Heart right ventricle (tissue), 16 donors: ENCODE measurements at regions not wholly inside any gene's neighbourhood (a gene's known extent, or its start where the extent isn't known, plus 50 kb on each side); places are given as distances from the start of the nearest gene placed in this dataset.

Source experiments
- ATAC-seq, 8 donors: fragments of 200-7000 bp; cut with Tn5 transposase; one replicate each; pipeline ENCODE4 v1.9.1; 2020; ENCODE audit warnings: mild to moderate bottlenecking in 8 of 8, moderate library complexity in 8 of 8, moderate number of reproducible peaks in 1 of 8
- DNase-seq, 2 donors: peaks; one replicate each; pipeline ENCODE4 v3.0.0-alpha.2; 2020
- H3K27ac ChIP-seq, 10 donors: fragments of 200-600 bp; sonication (generic) in 2 of 10; one replicate each; pipeline versions ENCODE4 v1.5.0 to v1.8.0; 2020 to 2022; ENCODE audit warnings: mild to moderate bottlenecking in 3 of 10
- H3K27me3 ChIP-seq, 7 donors: fragments of 200-600 bp; one replicate each; pipeline ENCODE4 v1.8.0; 2021 to 2022; ENCODE audit warnings: mild to moderate bottlenecking in 2 of 7
- H3K36me3 ChIP-seq, 9 donors: fragments of 200-600 bp; sonication (generic) in 1 of 9; one replicate each; pipeline versions ENCODE4 v1.5.0 to v1.8.0; 2020 to 2022; ENCODE audit warnings: mild to moderate bottlenecking in 2 of 9
- H3K4me1 ChIP-seq, 9 donors: fragments of 200-600 bp; sonication (generic) in 1 of 9; one replicate each; pipeline versions ENCODE4 v1.5.0 to v1.8.0; 2020 to 2022; ENCODE audit warnings: mild to moderate bottlenecking in 4 of 9
- H3K4me3 ChIP-seq, 10 donors: fragments of 200-600 bp; sonication (generic) in 2 of 10; one replicate each; pipeline versions ENCODE4 v1.5.0 to v1.8.0; 2020 to 2022; ENCODE audit warnings: mild to moderate bottlenecking in 7 of 10, moderate library complexity in 2 of 10
- H3K9me3 ChIP-seq, 11 donors: fragments of 200-600 bp in 10 of 11; sonication (generic) in 2 of 11; one replicate each; pipeline versions ENCODE4 v1.5.0 to v1.8.0; 2013 to 2022; ENCODE audit warnings: mild to moderate bottlenecking in 2 of 11, control low read depth in 1 of 11, moderate library complexity in 1 of 11
- CTCF ChIP-seq, 9 donors: fragments of 200-600 bp; sonication (generic) in 2 of 9; IDR thresholded peaks; one replicate each; pipeline versions ENCODE4 v1.5.0 to v1.8.0; 2021 to 2022; ENCODE audit warnings: antibody characterized with exemption in 9 of 9, mild to moderate bottlenecking in 5 of 9, moderate library complexity in 1 of 9
- WGBS, 2 donors: extraction: QIAGEN DNeasy Blood & Tissue Kit; methylation state at CpG; one replicate each; pipeline ENCODE4 v1.1.7; 2013; ENCODE audit warnings: inconsistent platforms in 1 of 2; 5-methylcytosine and 5-hydroxymethylcytosine counted together
- intact Hi-C, 10 donors: fragments of 100-400 bp; cut with DNase I; formaldehyde crosslinking; loops; one replicate each; pipeline versions ENCODE4 v1.11.1 to v1.14.2; 2022
- donor health status: Arrhythmogenic right ventricular cardiomyopathy.
- donor health status: ischemic (EF 13 %, LVEDD 7.1; RV severe dilation, severe dysfunction).
- donor health status: healthy with polysubstance abuse.
- donor health status: DM: no; HTN: yes; CAD: no.
- donor health status: DM: no; HTN: no; CAD: no.
- donor health status: ischemic (EF 25% LVEDD 6.9; RV normal size, moderate dysfunction).
- donor health status: ischemic (EF 25% LVEDD 5.7; RV mildly dilated, moderate dysfunction).
- donor health status: healthy.
- donor health status: DM: yes; HTN: yes; CAD: no.
- donor health status: Ischemic cardiomyopathy.
- donor health status: ischemic (EF 35%, LVEDD 5.7; RV mildly dilated, moderate dysfunction).
- donor health status: nonischemic (EF 11% LVEDD 7.7; RV severe dilation, severe dysfunction).
- donor health status: DM: yes; HTN: yes; CAD: no.
- donor health status: PGD.
- donor health status: ischemic (EF 29% LVEDD 5.4; RV normal size, mild dysfunction).
- donor health status: nonischemic (EF 23%, LVEDD 6.1; RV moderate dilation, normal function).

DNA sequence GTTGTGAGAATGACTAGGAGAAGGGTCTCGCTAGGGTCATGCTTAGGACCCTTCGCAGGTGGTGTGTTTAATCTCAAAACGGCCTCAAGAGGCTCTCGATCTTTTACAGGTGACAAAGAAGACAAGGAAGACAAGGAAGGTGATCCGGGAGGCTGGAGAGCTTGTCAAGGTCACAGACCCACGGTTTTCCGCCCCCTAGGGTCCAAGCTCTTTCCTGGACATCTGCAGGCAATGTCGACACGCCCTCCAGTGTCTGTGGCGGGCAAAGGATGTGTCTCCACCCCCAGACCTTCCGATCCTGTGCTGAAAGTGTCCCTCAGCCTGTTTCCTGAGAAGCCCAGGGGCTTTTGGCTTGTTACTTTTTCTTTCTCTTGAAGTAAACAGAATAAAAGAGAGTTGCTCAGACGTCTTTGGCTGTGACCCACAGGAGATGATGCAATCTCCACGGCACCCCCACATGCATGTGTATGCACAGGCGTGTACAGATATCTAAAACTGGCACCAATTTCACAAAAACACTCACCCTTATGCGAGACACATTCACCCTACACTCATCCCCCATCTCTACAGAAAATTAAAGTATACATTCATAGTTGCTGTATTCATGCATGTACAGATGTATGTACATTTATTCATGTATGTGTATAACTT is 108.8 kb downstream of the KLF13 start:
- H3K4me3 ChIP-seq: peak overlapping the region in 7 of 10 donors; percentile 3 to 47 (median 23)
- intact Hi-C loops: loop anchor here in 9 of 10 donors (1.0 to 10.0 kb wide), 16 partner anchors 33 to 235 kb away; partner anchors contain the start of gene KLF13 (in 3 of the 9)
- ATAC-seq: peak; percentile 82 to 93 (median 89)
- H3K36me3 ChIP-seq: no peaks in the 10 kb centered on the region
- peaks cover 2 to 50% (median 26%) of the 10 kb centered on the region in 9 donors for H3K4me1 ChIP-seq
- H3K27ac ChIP-seq: peak overlapping the region; percentile 12 to 83 (median 72)
- no peaks in the 10 kb centered on the region for H3K27me3 ChIP-seq
- H3K9me3 ChIP-seq: no peaks in the 10 kb centered on the region
- WGBS, 2 donors: 11 to 13% methylated on average over 15 of the region's 15 CpGs
- DNase-seq: peak; percentile 82 to 87
- peak; percentile 56 to 94 (median 85) for TF ChIP-seq CTCF (IDR thresholded peaks at IDR 0.05)

- WGBS, 2 donors: 61 to 65% methylated on average over 14 of the region's 14 CpGs
- no peaks in the 10 kb centered on the region for H3K27me3 ChIP-seq
- no peaks in the 10 kb centered on the region for H3K9me3 ChIP-seq
- peak in 7 of 8 donors; percentile 17 to 54 (median 35) for ATAC-seq
- DNase-seq: no peak
- H3K27ac ChIP-seq: peak overlapping the region in 9 of 10 donors; percentile 57 to 83 (median 76)
- H3K4me3 ChIP-seq: peak overlapping the region in 3 of 10 donors; percentile 3 to 38 (median 37)
- H3K4me1 ChIP-seq: peaks cover 2 to 57% (median 30%) of the 10 kb centered on the region in 9 donors
- H3K36me3 ChIP-seq: no peaks in the 10 kb centered on the region
- no peak for TF ChIP-seq CTCF (IDR thresholded peaks at IDR 0.05)
- intact Hi-C loops: loop anchor here in 9 of 10 donors (1.0 to 10.0 kb wide), 16 partner anchors 34 to 235 kb away; partner anchors contain the start of gene KLF13 (in 3 of the 9)
Measured at GRCh38 chr15:31435912-31436628, 109.4 kb downstream of the KLF13 start.

DNA sequence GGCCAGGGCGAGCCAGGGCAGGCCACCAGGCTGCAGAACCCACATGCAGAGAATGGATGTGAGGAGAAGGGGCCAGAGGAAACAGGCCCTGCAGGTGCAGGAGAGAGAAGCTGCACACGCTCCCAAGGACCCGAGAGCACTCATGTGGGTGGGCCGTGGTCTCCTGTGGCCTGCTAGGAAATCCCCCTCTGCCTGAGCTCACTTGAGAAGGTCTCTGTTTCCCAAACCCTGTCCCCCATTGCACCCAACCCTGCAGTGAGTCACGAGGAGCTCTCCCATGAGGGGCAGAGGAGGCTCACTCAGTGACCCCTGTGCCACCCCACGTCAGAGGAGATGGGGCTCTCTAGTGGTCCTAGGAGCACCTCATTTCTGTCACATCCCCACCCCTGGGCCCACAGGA is 111.1 kb downstream of the KLF13 start:
- no peaks in the 10 kb centered on the region for H3K9me3 ChIP-seq

More for the DNA sequence above, 111.1 kb downstream of the KLF13 start:
- ATAC-seq (no peak), DNase-seq (no peak)
- Histone ChIP-seq H3K4me1 (peaks cover 2 to 72% (median 36%) of the 10 kb centered on the region in 9 donors), H3K36me3 (no peaks in the 10 kb centered on the region), H3K27ac (peak overlapping the region in 2 of 10 donors; percentile 2 to 83), H3K27me3 (no peaks in the 10 kb centered on the region), H3K4me3 (no peak overlapping the region)
- no peak for TF ChIP-seq CTCF (IDR thresholded peaks at IDR 0.05)
- 94 to 95% methylated on average over 6 of the region's 6 CpGs for WGBS, 2 donors
- intact Hi-C loops: loop anchor here in 9 of 10 donors (2.0 to 10.0 kb wide), 12 partner anchors 35 to 235 kb away; partner anchors contain the start of gene KLF13 (in 2 of the 9)
